GM13976 (cell line): ENCODE measurements at regions not wholly inside any gene's neighbourhood (a gene's known extent, or its start where the extent isn't known, plus 50 kb on each side); places are given as distances from the start of the nearest gene placed in this dataset.

Experiments used
- DNase-seq: peaks from one replicate; pipeline ENCODE4 v3.0.0; 2012; ENCODE audit warnings: low spot score
- in situ Hi-C: fragments of 300-500 bp; cut with MboI; formaldehyde crosslinking; loops from one replicate; pipeline ENCODE4 v1.12.0; 2022; ENCODE audit warnings: low sequenced_read_pairs, mixed read lengths, inconsistent platforms; ENCODE audit not compliant: unreplicated experiment
- TF ChIP-seq, protein P1 (sequence below): IDR thresholded peaks from 2 replicates; pipeline ENCODE4 v1.5.1; 2012; ENCODE audit warnings: borderline replicate concordance, mild to moderate bottlenecking; ENCODE audit not compliant: insufficient read depth; ENCODE audit errors: extremely low read depth, missing control alignments, control extremely low read depth

DNA sequence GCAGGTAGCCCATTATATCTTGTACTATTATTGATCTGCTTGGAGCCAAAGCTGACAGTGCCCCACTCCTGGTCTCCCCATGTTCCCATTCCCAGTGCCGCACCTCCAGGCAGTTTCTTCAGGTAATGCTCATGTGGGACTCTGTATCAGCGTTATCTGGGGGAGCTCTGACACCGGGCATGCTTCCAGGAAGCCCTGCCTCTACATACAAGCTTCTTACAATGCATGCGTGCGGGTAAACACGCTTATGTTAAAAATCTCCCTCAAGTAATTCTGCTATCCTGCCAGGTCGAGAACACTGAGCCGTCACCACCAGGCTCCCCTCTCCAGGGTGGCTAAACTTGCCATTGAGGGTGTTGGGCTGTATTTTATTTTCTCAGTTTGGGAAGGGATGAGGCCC is 61.6 kb upstream of the LBX1 start:
- in situ Hi-C loops: loop anchor here (25.0 kb wide), 1 partner anchor 146 kb away; no protein-coding TSS in a partner anchor
- DNase-seq: no peak
- TF ChIP-seq, protein P1, sequence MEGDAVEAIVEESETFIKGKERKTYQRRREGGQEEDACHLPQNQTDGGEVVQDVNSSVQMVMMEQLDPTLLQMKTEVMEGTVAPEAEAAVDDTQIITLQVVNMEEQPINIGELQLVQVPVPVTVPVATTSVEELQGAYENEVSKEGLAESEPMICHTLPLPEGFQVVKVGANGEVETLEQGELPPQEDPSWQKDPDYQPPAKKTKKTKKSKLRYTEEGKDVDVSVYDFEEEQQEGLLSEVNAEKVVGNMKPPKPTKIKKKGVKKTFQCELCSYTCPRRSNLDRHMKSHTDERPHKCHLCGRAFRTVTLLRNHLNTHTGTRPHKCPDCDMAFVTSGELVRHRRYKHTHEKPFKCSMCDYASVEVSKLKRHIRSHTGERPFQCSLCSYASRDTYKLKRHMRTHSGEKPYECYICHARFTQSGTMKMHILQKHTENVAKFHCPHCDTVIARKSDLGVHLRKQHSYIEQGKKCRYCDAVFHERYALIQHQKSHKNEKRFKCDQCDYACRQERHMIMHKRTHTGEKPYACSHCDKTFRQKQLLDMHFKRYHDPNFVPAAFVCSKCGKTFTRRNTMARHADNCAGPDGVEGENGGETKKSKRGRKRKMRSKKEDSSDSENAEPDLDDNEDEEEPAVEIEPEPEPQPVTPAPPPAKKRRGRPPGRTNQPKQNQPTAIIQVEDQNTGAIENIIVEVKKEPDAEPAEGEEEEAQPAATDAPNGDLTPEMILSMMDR: no peak

DNA sequence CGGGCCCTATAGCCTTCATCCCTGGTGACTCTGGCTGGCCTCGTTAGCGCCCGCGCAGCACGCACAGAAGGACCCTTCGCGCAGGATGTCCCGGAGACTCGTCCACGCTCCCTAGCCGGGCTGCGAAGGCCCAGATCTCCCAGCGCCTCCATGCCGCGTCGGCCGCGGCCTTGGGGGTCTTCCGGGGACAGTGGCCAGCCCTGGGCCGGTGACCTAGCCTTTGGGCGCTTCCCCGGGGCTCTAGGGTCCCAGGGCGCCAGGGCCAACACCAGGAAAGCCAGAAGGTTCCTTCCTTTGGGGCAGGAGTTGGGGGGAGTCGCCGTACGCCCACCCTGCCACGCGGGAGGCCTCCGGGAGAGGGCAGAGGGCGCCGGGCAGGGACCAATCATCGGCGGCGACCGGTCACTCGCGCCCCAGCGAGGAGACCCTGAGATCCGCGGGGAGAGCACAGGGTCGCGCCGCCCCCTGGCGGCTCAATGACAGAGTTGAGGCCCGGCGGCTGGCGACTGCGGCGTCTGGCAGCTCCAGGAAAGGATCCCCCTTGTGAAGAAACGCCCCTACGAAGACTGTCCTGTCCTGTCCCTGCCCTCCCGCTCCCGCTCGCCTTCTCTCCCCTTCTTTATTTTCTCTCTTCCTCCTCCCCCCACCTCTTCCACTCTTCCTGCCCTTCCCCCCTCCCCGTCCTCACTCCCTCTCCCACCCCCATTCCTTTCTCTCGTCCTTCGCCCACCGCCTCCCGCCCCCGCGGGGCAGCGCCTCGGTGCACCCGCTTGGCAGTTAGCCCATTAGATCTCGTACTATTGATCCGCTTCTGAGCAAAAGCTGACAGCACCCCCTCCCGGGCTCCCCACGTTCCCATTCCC is 62.3 kb upstream of the LBX1 start:
- in situ Hi-C loops: loop anchor here (25.0 kb wide), 1 partner anchor 146 kb away; no protein-coding TSS in a partner anchor
- TF ChIP-seq, protein P1: peak; percentile 41
- peak; percentile 83 for DNase-seq

DNA sequence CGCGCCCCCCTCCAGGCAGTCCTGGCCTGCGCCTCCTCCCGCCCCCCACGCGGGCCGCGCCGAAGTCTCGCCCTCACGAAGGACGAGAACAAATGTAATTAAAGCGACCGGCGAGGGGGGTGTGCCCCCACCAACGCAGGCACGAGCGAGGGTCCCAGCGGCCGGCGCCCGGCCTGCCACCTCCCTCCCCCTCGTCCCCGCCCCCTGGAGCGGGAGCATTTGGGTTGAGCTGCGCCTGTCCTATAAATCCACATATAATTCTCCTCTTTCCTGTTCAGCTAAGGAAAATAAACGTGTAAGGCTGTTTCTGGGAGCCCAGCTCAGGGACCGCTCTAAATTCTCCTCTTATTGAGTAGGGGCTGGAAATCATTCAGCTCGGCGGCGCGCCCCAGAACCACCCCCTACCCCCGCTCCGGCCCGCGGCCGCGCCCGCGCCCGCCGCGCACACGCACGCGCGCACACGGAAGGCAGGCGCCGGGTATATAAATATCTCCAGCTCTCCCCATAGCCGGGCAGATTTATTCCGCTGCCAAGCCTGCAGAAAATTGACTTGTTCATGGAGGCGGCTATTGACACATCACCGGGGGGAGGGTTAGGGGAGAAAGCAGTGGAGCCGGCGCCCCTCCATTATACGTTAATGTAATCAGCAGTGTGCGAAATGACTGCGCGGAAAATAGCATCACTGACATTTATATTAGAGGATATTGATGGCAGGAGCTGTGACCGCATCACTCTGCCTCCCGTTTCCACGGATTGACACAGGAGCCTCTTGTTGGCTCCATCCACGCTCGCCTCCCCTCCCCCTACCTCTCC is 61.6 kb upstream of the BTRC start:
- in situ Hi-C loops: loop anchor here (25.0 kb wide), 1 partner anchor 145 kb away; no protein-coding TSS in a partner anchor
- TF ChIP-seq, protein P1: no peak
- no peak for DNase-seq

DNA sequence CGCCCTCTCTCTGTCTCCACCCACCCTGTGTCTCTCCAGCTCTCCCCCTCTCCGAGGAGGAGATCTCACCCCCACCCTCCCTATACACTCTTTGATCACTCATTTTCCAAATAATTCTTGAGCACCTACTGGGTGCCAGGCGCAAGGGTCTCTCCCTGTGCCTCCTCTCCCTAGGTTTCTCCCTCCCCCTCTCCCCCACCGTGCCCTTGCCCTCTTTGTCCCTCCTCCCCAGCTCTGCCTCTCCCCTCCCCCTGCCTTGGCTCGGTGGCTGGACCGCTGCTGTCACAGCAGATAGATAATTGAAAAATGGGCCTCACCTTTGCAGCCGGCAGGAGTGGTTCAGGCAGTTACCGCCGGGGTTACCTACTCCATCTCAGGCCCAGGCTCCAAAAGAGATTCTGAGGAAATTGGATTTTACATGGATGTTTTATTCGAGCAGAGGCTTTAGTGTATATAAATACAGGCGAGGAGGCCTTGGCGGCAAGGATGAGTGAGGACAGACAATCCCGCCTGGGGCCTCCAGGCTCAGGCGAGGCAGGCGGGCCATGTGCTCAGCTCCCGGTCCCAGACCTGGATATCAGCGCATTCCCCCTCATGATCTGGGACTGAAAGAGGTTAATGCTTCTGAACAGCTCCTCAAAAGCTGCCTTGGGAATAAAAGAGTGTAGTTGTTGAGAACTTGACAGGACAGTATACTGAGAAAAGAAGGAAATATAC is 60.8 kb upstream of the BTRC start:
- in situ Hi-C loops: loop anchor here (25.0 kb wide), 1 partner anchor 144 kb away; no protein-coding TSS in a partner anchor
- TF ChIP-seq, protein P1: no peak
- no peak for DNase-seq

DNA sequence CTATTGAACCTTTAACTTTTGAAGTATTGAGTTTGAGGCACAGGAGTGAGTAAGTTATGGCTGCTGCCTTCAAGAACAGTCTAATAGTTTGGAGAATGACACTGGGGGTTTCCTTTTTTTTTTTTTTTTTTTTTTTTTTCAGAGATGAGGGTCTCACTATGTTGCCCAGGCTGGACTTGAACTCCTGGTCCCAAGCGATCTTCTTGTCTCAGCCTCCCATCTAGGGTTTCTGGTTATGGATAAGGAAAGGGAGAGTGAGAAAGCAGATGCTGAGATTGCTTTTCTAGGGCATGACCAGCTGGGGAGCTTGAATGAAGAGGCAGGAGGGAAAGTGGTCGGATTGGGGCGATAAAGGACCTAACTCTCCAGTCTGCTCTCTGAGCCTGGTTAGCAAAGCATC is 59.9 kb upstream of the BTRC start:
- TF ChIP-seq, protein P1: no peak
- no peak for DNase-seq
- in situ Hi-C loops: loop anchor here (25.0 kb wide), 1 partner anchor 143 kb away; no protein-coding TSS in a partner anchor

DNA sequence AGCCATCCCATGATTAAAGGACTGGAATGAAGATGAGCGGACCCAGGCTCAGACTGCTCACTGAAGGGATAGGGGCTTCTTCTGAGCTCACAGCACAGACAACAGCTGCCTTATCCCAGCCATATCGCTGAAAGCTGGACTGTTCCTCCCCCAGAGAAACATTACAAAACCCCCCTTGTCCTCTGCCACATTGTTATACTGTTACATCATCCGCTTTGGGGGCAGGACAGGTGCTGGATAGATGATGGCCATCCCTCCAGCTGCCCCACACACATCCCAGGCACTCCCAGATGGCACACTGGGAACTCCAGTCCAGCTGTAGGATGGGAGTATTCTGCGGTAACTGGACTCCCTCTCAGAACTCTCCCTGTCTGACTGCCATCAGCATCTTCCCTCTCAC is 58.7 kb upstream of the BTRC start:
- DNase-seq: no peak
- in situ Hi-C loops: loop anchor here (25.0 kb wide), 1 partner anchor 142 kb away; no protein-coding TSS in a partner anchor
- TF ChIP-seq, protein P1: no peak
